ENCODE measurements at regions not wholly inside any gene's neighbourhood (a gene's known extent, or its start where the extent isn't known, plus 50 kb on each side); places are given as distances from the start of the nearest gene placed in this dataset.

DNA sequence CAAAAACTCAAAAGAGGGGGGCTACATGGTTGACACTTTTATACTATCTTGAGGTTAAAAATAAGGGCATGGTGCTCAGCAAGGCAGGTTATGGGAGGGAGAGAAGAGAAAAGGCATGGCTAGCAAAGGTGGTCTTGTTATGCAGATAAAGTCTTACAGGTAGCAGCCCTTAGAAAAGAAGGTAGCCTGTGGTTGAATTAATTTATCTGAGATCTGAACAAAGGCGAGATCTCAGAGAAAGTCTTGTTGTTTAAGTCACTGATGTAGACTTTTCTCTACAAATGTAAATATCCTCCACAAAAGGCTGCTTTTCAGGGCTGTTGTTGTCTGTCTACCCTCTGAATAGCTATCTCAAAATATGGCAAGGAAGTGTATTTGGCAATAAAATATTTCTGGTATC lies 1250.4 kb downstream of the PCDH18 start:
- ChIA-PET POLR2A (no interaction called here), CTCF (no interaction called here)
- TF ChIP-seq CTCF (IDR thresholded peaks at IDR 0.05; ENCODE audit: control extremely low read depth, extremely low read depth, low read depth, missing control alignments), result no peak
- no peak for DNase-seq (ENCODE audit: extremely low spot score)

DNA sequence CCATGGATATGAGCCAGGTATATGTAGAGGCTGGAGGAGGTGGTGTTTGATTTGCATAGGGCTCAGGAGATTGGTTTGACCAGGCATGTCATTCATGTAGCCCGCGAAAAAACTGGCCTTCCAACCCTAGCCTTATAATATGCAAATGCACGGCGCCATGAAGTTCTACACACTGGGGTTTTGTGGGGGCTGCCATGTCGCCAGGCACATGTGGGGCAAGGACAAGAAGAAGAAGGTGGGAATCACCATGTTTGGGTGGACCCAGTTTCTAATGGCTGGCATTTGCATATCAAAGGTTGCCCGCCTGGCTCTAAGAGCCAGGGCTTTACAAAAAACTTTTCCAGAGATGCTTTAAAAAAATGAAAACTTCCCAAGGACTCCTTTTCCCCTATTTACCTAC lies 1251.0 kb downstream of the PCDH18 start:
- no peak for TF ChIP-seq CTCF (IDR thresholded peaks at IDR 0.05; ENCODE audit: control extremely low read depth, extremely low read depth, low read depth, missing control alignments)
- DNase-seq (ENCODE audit: extremely low spot score), result no peak
- CTCF ChIA-PET, result interaction anchor here (1.5 kb wide), 1 partner anchor 81 kb away, joined by 4 read pairs; no protein-coding TSS in a partner anchor
- POLR2A ChIA-PET, result no interaction called here

- DNase-seq (ENCODE audit: extremely low spot score), result no peak
- ChIA-PET CTCF (interaction anchor here (1.9 kb wide), 1 partner anchor 92 kb away, joined by 4 read pairs; no protein-coding TSS in a partner anchor), POLR2A (no interaction called here)
- TF ChIP-seq CTCF (IDR thresholded peaks at IDR 0.05; ENCODE audit: control extremely low read depth, extremely low read depth, low read depth, missing control alignments), result no peak
Measured at GRCh38 chr4:136277741-136278140, 1254.6 kb downstream of the PCDH18 start.

DNA sequence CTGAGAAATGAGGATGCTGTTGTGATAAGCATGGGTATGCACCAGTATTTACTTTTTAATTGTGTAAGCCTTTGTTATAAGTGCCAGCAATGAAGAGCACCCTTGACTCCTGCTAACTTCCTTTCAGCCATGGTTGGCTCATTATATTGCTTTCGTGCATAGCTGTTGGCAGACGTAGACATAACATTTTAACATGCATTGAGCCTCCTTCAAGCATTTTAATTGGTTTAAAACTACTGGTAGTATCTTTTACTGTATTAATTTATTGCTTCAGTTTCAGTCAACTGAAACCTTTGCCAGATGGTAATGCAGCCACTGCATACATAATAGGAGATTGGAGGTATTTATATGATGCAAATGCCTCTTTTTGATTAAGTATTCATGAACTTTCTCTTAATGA lies 1285.4 kb downstream of the PCDH18 start:
- POLR2A ChIA-PET, result no interaction called here
- CTCF ChIA-PET, result no interaction called here
- no peak for TF ChIP-seq CTCF (IDR thresholded peaks at IDR 0.05; ENCODE audit: control extremely low read depth, extremely low read depth, low read depth, missing control alignments)
- DNase-seq (ENCODE audit: extremely low spot score), result no peak

- CTCF ChIA-PET, result interaction anchor here (1.5 kb wide), 1 partner anchor 9 kb away, joined by 3 read pairs; no protein-coding TSS in a partner anchor
- POLR2A ChIA-PET, result no interaction called here
- DNase-seq (ENCODE audit: extremely low spot score), result no peak
Measured at GRCh38 chr4:136241221-136241986, 1290.9 kb downstream of the PCDH18 start.

DNA sequence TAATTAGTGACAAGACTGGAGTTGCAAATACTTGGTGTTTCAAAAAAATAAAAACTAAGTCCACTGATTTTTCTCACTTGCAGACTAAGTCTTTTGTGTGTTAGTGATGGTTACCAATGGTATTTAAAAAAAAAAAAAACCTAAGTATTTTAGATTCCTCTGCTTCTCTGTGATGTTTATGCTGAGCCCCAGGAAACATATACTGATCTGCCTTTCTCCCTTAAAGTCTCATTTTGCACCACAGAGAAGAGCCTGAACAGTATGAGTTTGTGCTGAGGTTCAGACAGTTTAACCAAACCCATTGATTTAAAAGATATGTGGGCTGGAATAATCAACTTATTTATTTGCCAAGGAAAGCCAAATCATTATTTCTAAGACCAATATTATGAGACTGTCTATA lies 1305.0 kb downstream of the PCDH18 start:
- no peak for TF ChIP-seq CTCF (IDR thresholded peaks at IDR 0.05; ENCODE audit: control extremely low read depth, extremely low read depth, low read depth, missing control alignments)
- CTCF ChIA-PET, result no interaction called here
- POLR2A ChIA-PET, result no interaction called here
- no peak for DNase-seq (ENCODE audit: extremely low spot score)

More at GRCh38 chr4:136241221-136241986, 1290.9 kb downstream of the PCDH18 start:
- TF ChIP-seq CTCF (IDR thresholded peaks at IDR 0.05; ENCODE audit: control extremely low read depth, extremely low read depth, low read depth, missing control alignments), result no peak

All from GM10248 (cell line).